H9 (cell line): ENCODE measurements at regions not wholly inside any gene's neighbourhood (a gene's known extent, or its start where the extent isn't known, plus 50 kb on each side); places are given as distances from the start of the nearest gene placed in this dataset.

Experiments
- DNase-seq: peaks from one replicate; pipeline ENCODE4 v3.0.0-alpha.2; 2017
- H2AFZ ChIP-seq: one replicate; pipeline ENCODE4 v1.6.1; 2013; ENCODE audit warnings: mild to moderate bottlenecking, low read length, control low read depth, moderate library complexity
- H2AK5ac ChIP-seq: 2 replicates; pipeline ENCODE4 v1.6.1; 2013; ENCODE audit warnings: low read length, control low read depth, mixed read lengths; ENCODE audit not compliant: insufficient read length
- H2BK120ac ChIP-seq: one replicate; pipeline ENCODE4 v1.6.1; 2013; ENCODE audit warnings: low read depth, mild to moderate bottlenecking, low read length, control low read depth, inconsistent platforms; ENCODE audit not compliant: poor library complexity, severe bottlenecking
- H2BK12ac ChIP-seq: 2 replicates; pipeline ENCODE4 v1.6.1; 2013; ENCODE audit warnings: low read length, control low read depth, mixed read lengths, low read depth; ENCODE audit not compliant: insufficient read length
- H2BK15ac ChIP-seq: 2 replicates; pipeline ENCODE4 v1.6.1; 2013; ENCODE audit warnings: low read depth, low read length, control low read depth
- H2BK20ac ChIP-seq: one replicate; pipeline ENCODE4 v1.6.1; 2013; ENCODE audit warnings: low read depth, mild to moderate bottlenecking, low read length, control low read depth, inconsistent platforms; ENCODE audit not compliant: poor library complexity, severe bottlenecking
- H2BK5ac ChIP-seq: 2 replicates; pipeline ENCODE4 v1.6.1; 2013; ENCODE audit warnings: low read length, control low read depth, mixed read lengths; ENCODE audit not compliant: insufficient read length
- H3K14ac ChIP-seq: 2 replicates; pipeline ENCODE4 v1.6.1; 2013; ENCODE audit warnings: low read length, control low read depth; ENCODE audit not compliant: insufficient read depth
- H3K18ac ChIP-seq: 2 replicates; pipeline ENCODE4 v1.6.1; 2013; ENCODE audit warnings: low read depth, mild to moderate bottlenecking, mixed read lengths, low read length, control low read depth; ENCODE audit not compliant: insufficient read length
- H3K23ac ChIP-seq: 2 replicates; pipeline ENCODE4 v1.6.1; 2013; ENCODE audit warnings: low read length, control low read depth, mixed read lengths, low read depth; ENCODE audit not compliant: insufficient read length
- H3K23me2 ChIP-seq: 2 replicates; pipeline ENCODE4 v1.6.1; 2013; ENCODE audit warnings: low read depth, mild to moderate bottlenecking, mixed read lengths, low read length, control low read depth; ENCODE audit not compliant: insufficient read length, poor library complexity, severe bottlenecking
- H3K27ac ChIP-seq: 2 replicates; pipeline ENCODE4 v1.5.1; 2013; ENCODE audit warnings: low read length, control low read depth, mixed read lengths, low read depth; ENCODE audit not compliant: insufficient read length
- H3K27me3 ChIP-seq: 2 replicates; pipeline ENCODE4 v1.6.1; 2013; ENCODE audit warnings: low read length, control low read depth, inconsistent platforms; ENCODE audit not compliant: insufficient read depth
- H3K4ac ChIP-seq: 2 replicates; pipeline ENCODE4 v1.6.1; 2013; ENCODE audit warnings: low read depth, mild to moderate bottlenecking, control low read depth, inconsistent platforms, low read length, moderate library complexity
- H3K4me1 ChIP-seq: 2 replicates; pipeline ENCODE4 v1.6.1; 2013; ENCODE audit warnings: low read length, control low read depth, inconsistent platforms; ENCODE audit not compliant: insufficient read depth
- H3K4me2 ChIP-seq: 2 replicates; pipeline ENCODE4 v1.6.1; 2013; ENCODE audit warnings: low read length, control low read depth, mixed read lengths; ENCODE audit not compliant: insufficient read length, insufficient read depth
- H3K56ac ChIP-seq: 2 replicates; pipeline ENCODE4 v1.6.1; 2013; ENCODE audit warnings: low read depth, mild to moderate bottlenecking, mixed read lengths, low read length, control low read depth; ENCODE audit not compliant: insufficient read length
- H3K79me1 ChIP-seq: 2 replicates; pipeline ENCODE4 v1.6.1; 2013; ENCODE audit warnings: low read depth, mild to moderate bottlenecking, moderate library complexity, low read length, control low read depth, inconsistent platforms; ENCODE audit not compliant: insufficient read depth, poor library complexity, severe bottlenecking
- H3K79me2 ChIP-seq: 2 replicates; pipeline ENCODE4 v1.6.1; 2013; ENCODE audit warnings: low read length, control low read depth, inconsistent platforms; ENCODE audit not compliant: insufficient read depth
- H3K9ac ChIP-seq: 2 replicates; pipeline ENCODE4 v1.6.1; 2013; ENCODE audit warnings: low read length, control low read depth, mixed read lengths; ENCODE audit not compliant: insufficient read length; ENCODE audit errors: extremely low read depth
- H3K9me3 ChIP-seq: one replicate; pipeline ENCODE4 v1.6.1; 2013; ENCODE audit warnings: low read depth, low read length, inconsistent platforms; ENCODE audit not compliant: control insufficient read depth
- H3T11ph ChIP-seq: one replicate; pipeline ENCODE4 v1.6.1; 2013; ENCODE audit warnings: mild to moderate bottlenecking, low read length, control low read depth, inconsistent platforms
- H4K20me1 ChIP-seq: one replicate; pipeline ENCODE4 v1.6.1; 2013; ENCODE audit not compliant: control insufficient read depth, insufficient read length, insufficient read depth
- H4K5ac ChIP-seq: 2 replicates; pipeline ENCODE4 v1.6.1; 2013; ENCODE audit warnings: low read depth, mild to moderate bottlenecking, mixed read lengths, low read length, control low read depth; ENCODE audit not compliant: insufficient read length
- H4K8ac ChIP-seq: replicated peaks from 2 replicates; pipeline ENCODE4 v1.6.1; 2013; ENCODE audit warnings: low read length, control low read depth, mixed read lengths, low read depth; ENCODE audit not compliant: insufficient read length
- H4K91ac ChIP-seq: 2 replicates; pipeline ENCODE4 v1.6.1; 2013; ENCODE audit warnings: low read depth, mild to moderate bottlenecking, moderate library complexity, mixed read lengths, low read length, control low read depth; ENCODE audit not compliant: insufficient read length
- H3K27ac Mint-ChIP-seq, 3 experiments: 2 replicates in 2 of 3; 3 replicates in 1 of 3; pipeline ENCODE4 v1.8.0; 2020 to 2021; ENCODE audit warnings: mixed read lengths in 3 of 3, mild to moderate bottlenecking in 1 of 3, moderate library complexity in 1 of 3
- H3K27me3 Mint-ChIP-seq: 2 replicates; pipeline ENCODE4 v1.8.0; 2021; ENCODE audit warnings: low read depth, mild to moderate bottlenecking, moderate library complexity, mixed read lengths
- H3K36me3 Mint-ChIP-seq, 3 experiments: 2 replicates in 2 of 3; 3 replicates in 1 of 3; pipeline ENCODE4 v1.8.0; 2020 to 2021; ENCODE audit warnings: low read depth in 3 of 3, mixed read lengths in 3 of 3; ENCODE audit not compliant: insufficient read depth in 1 of 3
- H3K4me1 Mint-ChIP-seq, 2 experiments: 2 replicates each; pipeline ENCODE4 v1.8.0; 2020; ENCODE audit warnings: mixed read lengths in 2 of 2
- H3K4me3 Mint-ChIP-seq, 2 experiments: 2 replicates in 1 of 2; 3 replicates in 1 of 2; pipeline ENCODE4 v1.8.0; 2020 to 2021; ENCODE audit warnings: mild to moderate bottlenecking in 2 of 2, mixed read lengths in 2 of 2, moderate library complexity in 1 of 2
- H3K9me3 Mint-ChIP-seq, 2 experiments: 2 replicates in 1 of 2; 3 replicates in 1 of 2; pipeline ENCODE4 v1.8.0; 2020; ENCODE audit warnings: mild to moderate bottlenecking in 2 of 2, mixed read lengths in 2 of 2, moderate library complexity in 1 of 2
- CTCF ChIP-seq: fragments of 200-600 bp; sonication (generic); conservative IDR thresholded peaks from 3 replicates; pipeline ENCODE4 v1.8.0; 2021; ENCODE audit warnings: antibody characterized with exemption, mild to moderate bottlenecking

GRCh38 chr5:92945605-92946097 lies 635.4 kb downstream of the NR2F1-AS1 start:
- Histone ChIP-seq H4K5ac (no peak overlapping the region), H3K4ac (no peak overlapping the region), H3K9me3 (no peaks in the 10 kb centered on the region), H2BK20ac (no peak overlapping the region), H3K4me1 (no peaks in the 10 kb centered on the region), H3K27ac (no peak overlapping the region), H4K8ac (no peak overlapping the region), H3K23me2 (no peaks in the 10 kb centered on the region), H3K79me1 (no peaks in the 10 kb centered on the region), H3K14ac (no peak overlapping the region), H3K56ac (no peak overlapping the region), H2BK12ac (no peak overlapping the region), H3K27me3 (no peaks in the 10 kb centered on the region), H3K4me2 (no peak overlapping the region), H2AK5ac (no peak overlapping the region), H3K9ac (no peak overlapping the region), H3K79me2 (no peaks in the 10 kb centered on the region), H2BK120ac (no peak overlapping the region), H2BK5ac (no peak overlapping the region), H4K91ac (no peak overlapping the region), H3T11ph (no peak overlapping the region), H2AFZ (no peak overlapping the region), H4K20me1 (no peaks in the 10 kb centered on the region), H3K18ac (no peak overlapping the region), H3K23ac (no peak overlapping the region), H2BK15ac (no peak overlapping the region)
- no peak for DNase-seq
- Mint-ChIP-seq H3K36me3 (peaks cover 0 to 5% (median 4%) of the 10 kb centered on the region in 3 experiments; a peak in 1 of 7 replicates), H3K27ac (peak overlapping the region in 1 of 3 experiments; percentile 34; a peak in 1 of 7 replicates), H3K4me1 (peaks cover 0 to 6% of the 10 kb centered on the region in 2 experiments; a peak in 1 of 4 replicates), H3K4me3 (no peak overlapping the region), H3K27me3 (no peaks in the 10 kb centered on the region; the same call in 1 of the 2 replicates), H3K9me3 (peaks cover 7 to 12% of the 10 kb centered on the region in 2 experiments; a peak in 4 of 5 replicates)
- TF ChIP-seq CTCF: no peak
